Panc1 (cell line): ENCODE measurements at regions not wholly inside any gene's neighbourhood (a gene's known extent, or its start where the extent isn't known, plus 50 kb on each side); places are given as distances from the start of the nearest gene placed in this dataset.

Experiments used
- ATAC-seq: fragments of 200-7000 bp; cut with Tn5 transposase; 2 replicates; pipeline ENCODE4 v1.9.1; 2020; ENCODE audit warnings: mild to moderate bottlenecking, moderate library complexity
- BruUV-seq: library from RNA; stranded (reverse); fragments of 400-500 nt; replicated peaks from 2 replicates; lab custom pipeline; 2021; lab: Mats Ljungman, UMichigan
- CTCF ChIA-PET: fragments of 300-600 bp; sonication (Branson Sonifier 250); formaldehyde crosslinking; loops from one replicate; lab custom pipeline; 2022; ENCODE audit warnings: antibody characterized with exemption; lab: Charles Lee
- POLR2A ChIA-PET: fragments of 300-600 bp; sonication (Branson Sonifier 250); formaldehyde crosslinking; loops from one replicate; lab custom pipeline; 2022; ENCODE audit warnings: antibody characterized with exemption; lab: Charles Lee
- DNase-seq: peaks from one replicate; pipeline ENCODE4 v3.0.0-alpha.2; 2010; ENCODE audit warnings: low read depth, low spot score
- H3K27ac ChIP-seq: 2 replicates; pipeline ENCODE4 v1.5.1; 2011; ENCODE audit warnings: mild to moderate bottlenecking, low read length, inconsistent platforms
- H3K27me3 ChIP-seq: fragments of 200-500 bp; sonication (Bioruptor generic); 2 replicates; pipeline ENCODE4 v1.6.0; 2014; ENCODE audit warnings: low read length, inconsistent platforms; ENCODE audit not compliant: control insufficient read depth, insufficient read depth
- H3K36me3 ChIP-seq: fragments of 200-500 bp; sonication (Bioruptor generic); 2 replicates; pipeline ENCODE4 v1.5.1; 2014; ENCODE audit warnings: inconsistent platforms, mild to moderate bottlenecking, low read length, moderate library complexity; ENCODE audit not compliant: control insufficient read depth, insufficient read depth
- H3K4me1 ChIP-seq: 2 replicates; pipeline ENCODE4 v1.5.1; 2011; ENCODE audit warnings: inconsistent platforms, mild to moderate bottlenecking, low read length, moderate library complexity; ENCODE audit not compliant: control insufficient read depth, insufficient read depth
- H3K4me3 ChIP-seq, 2 experiments: 2 replicates each; pipeline ENCODE4 v1.5.1; 2011 to 2012; ENCODE audit warnings: low read depth in 2 of 2, low read length in 2 of 2, mild to moderate bottlenecking in 2 of 2, inconsistent platforms in 1 of 2, moderate library complexity in 1 of 2
- H3K9me3 ChIP-seq: fragments of 200-500 bp; sonication (Bioruptor generic); 2 replicates; pipeline ENCODE4 v1.5.1; 2014; ENCODE audit warnings: low read depth, mild to moderate bottlenecking, inconsistent platforms, low read length, moderate library complexity; ENCODE audit not compliant: control insufficient read depth, insufficient read depth
- POLR2AphosphoS5 ChIP-seq: IDR thresholded peaks from 2 replicates; pipeline ENCODE4 v1.6.1; 2012; ENCODE audit warnings: mild to moderate bottlenecking, low read depth, low read length, moderate library complexity
- SIN3A ChIP-seq: IDR thresholded peaks from 2 replicates; pipeline ENCODE4 v1.6.1; 2012; ENCODE audit warnings: low read depth, mild to moderate bottlenecking, low read length, moderate library complexity, borderline replicate concordance; ENCODE audit not compliant: insufficient read depth
- TCF7L2 ChIP-seq: IDR thresholded peaks from 2 replicates; pipeline ENCODE4 v1.6.1; 2011; ENCODE audit warnings: mild to moderate bottlenecking, low read depth, low read length, inconsistent platforms
- in situ Hi-C: cut with HindIII; loops from 2 replicates; pipeline ENCODE4 v1.10.0; 2016; ENCODE audit warnings: low sequenced_read_pairs, low pct_unique_long_range_greater_than_20kb
- intact Hi-C: fragments of 100-400 bp; cut with micrococcal nuclease; formaldehyde crosslinking; loops from one replicate; pipeline ENCODE4 v1.10.0; 2022; ENCODE audit not compliant: unreplicated experiment
- TF ChIP-seq, protein P1 (sequence below): fragments of 450-650 bp; IDR thresholded peaks from 2 replicates; pipeline ENCODE4 v1.5.1; 2017; ENCODE audit warnings: mild to moderate bottlenecking
- TF ChIP-seq, protein P2 (sequence below), 2 experiments: IDR thresholded peaks; 2 replicates each; pipeline ENCODE4 v1.6.1; 2011 to 2012; ENCODE audit warnings: low read depth in 2 of 2, control low read depth in 1 of 2, low read length in 1 of 2, mild to moderate bottlenecking in 1 of 2, moderate library complexity in 1 of 2; ENCODE audit not compliant: insufficient read depth in 1 of 2

GRCh38 chr1:99490031-99490430 lies 155.9 kb upstream of the PALMD start:
- intact Hi-C loops, result no loop called here
- no peak overlapping the region for H3K4me3 ChIP-seq
- CTCF ChIA-PET, result no interaction called here
- H3K4me1 ChIP-seq, result no peaks in the 10 kb centered on the region
- no TSS peak for BruUV-seq
- no peaks in the 10 kb centered on the region for H3K36me3 ChIP-seq
- no peaks in the 10 kb centered on the region for H3K9me3 ChIP-seq
- in situ Hi-C loops, result no loop called here
- ATAC-seq, result no peak
- no peaks in the 10 kb centered on the region for H3K27me3 ChIP-seq
- TF ChIP-seq, protein P1, sequence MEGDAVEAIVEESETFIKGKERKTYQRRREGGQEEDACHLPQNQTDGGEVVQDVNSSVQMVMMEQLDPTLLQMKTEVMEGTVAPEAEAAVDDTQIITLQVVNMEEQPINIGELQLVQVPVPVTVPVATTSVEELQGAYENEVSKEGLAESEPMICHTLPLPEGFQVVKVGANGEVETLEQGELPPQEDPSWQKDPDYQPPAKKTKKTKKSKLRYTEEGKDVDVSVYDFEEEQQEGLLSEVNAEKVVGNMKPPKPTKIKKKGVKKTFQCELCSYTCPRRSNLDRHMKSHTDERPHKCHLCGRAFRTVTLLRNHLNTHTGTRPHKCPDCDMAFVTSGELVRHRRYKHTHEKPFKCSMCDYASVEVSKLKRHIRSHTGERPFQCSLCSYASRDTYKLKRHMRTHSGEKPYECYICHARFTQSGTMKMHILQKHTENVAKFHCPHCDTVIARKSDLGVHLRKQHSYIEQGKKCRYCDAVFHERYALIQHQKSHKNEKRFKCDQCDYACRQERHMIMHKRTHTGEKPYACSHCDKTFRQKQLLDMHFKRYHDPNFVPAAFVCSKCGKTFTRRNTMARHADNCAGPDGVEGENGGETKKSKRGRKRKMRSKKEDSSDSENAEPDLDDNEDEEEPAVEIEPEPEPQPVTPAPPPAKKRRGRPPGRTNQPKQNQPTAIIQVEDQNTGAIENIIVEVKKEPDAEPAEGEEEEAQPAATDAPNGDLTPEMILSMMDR, result no peak
- no peak for TF ChIP-seq TCF7L2
- TF ChIP-seq POLR2AphosphoS5, result no peak
- TF ChIP-seq, protein P2, sequence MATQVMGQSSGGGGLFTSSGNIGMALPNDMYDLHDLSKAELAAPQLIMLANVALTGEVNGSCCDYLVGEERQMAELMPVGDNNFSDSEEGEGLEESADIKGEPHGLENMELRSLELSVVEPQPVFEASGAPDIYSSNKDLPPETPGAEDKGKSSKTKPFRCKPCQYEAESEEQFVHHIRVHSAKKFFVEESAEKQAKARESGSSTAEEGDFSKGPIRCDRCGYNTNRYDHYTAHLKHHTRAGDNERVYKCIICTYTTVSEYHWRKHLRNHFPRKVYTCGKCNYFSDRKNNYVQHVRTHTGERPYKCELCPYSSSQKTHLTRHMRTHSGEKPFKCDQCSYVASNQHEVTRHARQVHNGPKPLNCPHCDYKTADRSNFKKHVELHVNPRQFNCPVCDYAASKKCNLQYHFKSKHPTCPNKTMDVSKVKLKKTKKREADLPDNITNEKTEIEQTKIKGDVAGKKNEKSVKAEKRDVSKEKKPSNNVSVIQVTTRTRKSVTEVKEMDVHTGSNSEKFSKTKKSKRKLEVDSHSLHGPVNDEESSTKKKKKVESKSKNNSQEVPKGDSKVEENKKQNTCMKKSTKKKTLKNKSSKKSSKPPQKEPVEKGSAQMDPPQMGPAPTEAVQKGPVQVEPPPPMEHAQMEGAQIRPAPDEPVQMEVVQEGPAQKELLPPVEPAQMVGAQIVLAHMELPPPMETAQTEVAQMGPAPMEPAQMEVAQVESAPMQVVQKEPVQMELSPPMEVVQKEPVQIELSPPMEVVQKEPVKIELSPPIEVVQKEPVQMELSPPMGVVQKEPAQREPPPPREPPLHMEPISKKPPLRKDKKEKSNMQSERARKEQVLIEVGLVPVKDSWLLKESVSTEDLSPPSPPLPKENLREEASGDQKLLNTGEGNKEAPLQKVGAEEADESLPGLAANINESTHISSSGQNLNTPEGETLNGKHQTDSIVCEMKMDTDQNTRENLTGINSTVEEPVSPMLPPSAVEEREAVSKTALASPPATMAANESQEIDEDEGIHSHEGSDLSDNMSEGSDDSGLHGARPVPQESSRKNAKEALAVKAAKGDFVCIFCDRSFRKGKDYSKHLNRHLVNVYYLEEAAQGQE (IDR thresholded peaks at IDR 0.05; ENCODE audit: insufficient read depth in 1 of 2, low read depth in 2 of 2, low read length in 1 of 2), result no peak
- no peak for TF ChIP-seq SIN3A
- no peak overlapping the region for H3K27ac ChIP-seq
- POLR2A ChIA-PET, result no interaction called here
- no peak for DNase-seq

- no peaks in the 10 kb centered on the region for H3K36me3 ChIP-seq
- POLR2A ChIA-PET, result no interaction called here
- in situ Hi-C loops, result no loop called here
- no peaks in the 10 kb centered on the region for H3K9me3 ChIP-seq
- no peak overlapping the region for H3K27ac ChIP-seq
- no peaks in the 10 kb centered on the region for H3K27me3 ChIP-seq
- H3K4me3 ChIP-seq, result no peak overlapping the region
- H3K4me1 ChIP-seq, result no peaks in the 10 kb centered on the region
- CTCF ChIA-PET, result no interaction called here
- TF ChIP-seq TCF7L2 (no peak), SIN3A (no peak), POLR2AphosphoS5 (no peak)
- TF ChIP-seq, protein P2 (IDR thresholded peaks at IDR 0.05; ENCODE audit: insufficient read depth in 1 of 2, low read depth in 2 of 2, low read length in 1 of 2), result no peak
- TF ChIP-seq, protein P1, result no peak
- no TSS peak for BruUV-seq
- ATAC-seq, result no peak
- intact Hi-C loops, result no loop called here
- DNase-seq, result no peak
These were observed 149.8 kb upstream of the PALMD start for GRCh38 chr1:99496067-99496466.
